ENCODE measurements at regions not wholly inside any gene's neighbourhood (a gene's known extent, or its start where the extent isn't known, plus 50 kb on each side); places are given as distances from the start of the nearest gene placed in this dataset.

DNA sequence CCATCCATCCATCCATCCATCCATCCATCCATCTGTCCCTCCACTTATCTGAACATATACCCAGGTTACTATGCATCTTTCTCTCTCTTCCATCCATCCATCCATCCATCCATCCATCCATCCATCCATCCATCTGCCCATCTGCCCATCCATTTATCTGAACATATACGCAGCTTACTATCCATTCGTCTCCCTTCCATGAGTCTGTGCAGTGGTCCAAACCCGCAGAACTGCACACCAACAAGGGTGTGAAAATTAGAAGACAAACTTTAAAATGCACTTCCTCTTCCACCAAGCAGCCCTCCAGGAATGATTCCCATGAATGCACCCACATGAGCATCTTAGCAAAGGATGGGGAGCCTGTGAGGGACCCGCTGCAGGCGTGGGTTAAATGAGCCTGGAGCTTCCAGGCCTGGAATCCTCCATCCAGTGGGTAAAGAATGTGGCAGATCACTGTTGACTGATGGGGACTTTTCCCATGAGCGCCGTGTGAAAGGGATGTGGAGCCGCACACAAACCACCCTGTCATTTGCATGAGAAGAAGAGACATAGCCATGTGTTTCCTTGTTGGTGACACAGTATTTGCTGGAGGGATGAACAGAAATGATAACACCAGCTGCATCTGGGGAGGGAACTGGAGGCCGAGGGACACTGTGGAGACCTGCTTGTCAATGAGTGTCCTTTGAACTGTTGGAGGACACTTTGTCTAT, 376.6 kb downstream of the ADGRD1 start:
- BruUV-seq (replicated peaks), result no TSS peak
- no peak overlapping the region for H2AK5ac ChIP-seq (ENCODE audit: low read depth, low read length)
- H2BK120ac ChIP-seq (ENCODE audit: low read depth, low read length), result no peak overlapping the region
- DNase-seq, result no peak
- H3K18ac ChIP-seq (ENCODE audit: low read depth, low read length), result no peak overlapping the region
- H3K36me3 ChIP-seq (ENCODE audit: control insufficient read depth, insufficient read depth, low read length), result no peaks in the 10 kb centered on the region
- H3K4ac ChIP-seq (ENCODE audit: low read depth, low read length), result no peak overlapping the region
- no peak for ATAC-seq (ENCODE audit: low read depth)
- in situ Hi-C loops (cut with MboI; ENCODE audit: low sequenced_read_pairs), result no loop called here
- no peak overlapping the region for H4K5ac ChIP-seq (ENCODE audit: low read depth, low read length)
- H2BK20ac ChIP-seq (ENCODE audit: low read depth, low read length), result no peak overlapping the region
- H3K27ac ChIP-seq (ENCODE audit: insufficient read depth, low read length), result no peak overlapping the region
- peaks cover 14% of the 10 kb centered on the region; the same call in 1 of the 2 replicates for H3K9me3 ChIP-seq (ENCODE audit: control insufficient read depth, insufficient read depth, low read length)
- no peaks in the 10 kb centered on the region for H3K4me1 ChIP-seq (ENCODE audit: control insufficient read depth, insufficient read depth, low read length)
- H2AK9ac ChIP-seq (replicated peaks; ENCODE audit: low read depth, low read length, poor library complexity), result no peak overlapping the region
- H4K91ac ChIP-seq (ENCODE audit: insufficient read depth, low read depth, low read length), result no peak overlapping the region
- no peak overlapping the region for H2AFZ ChIP-seq (replicated peaks; ENCODE audit: low read length, poor library complexity)
- H3K14ac ChIP-seq (replicated peaks; ENCODE audit: low read depth, low read length), result no peak overlapping the region
- no peak overlapping the region for H3K56ac ChIP-seq (ENCODE audit: extremely low read depth, insufficient read depth, low read length)
- no peak overlapping the region for H2BK15ac ChIP-seq (ENCODE audit: low read depth, low read length)
- no peak overlapping the region for H3K23ac ChIP-seq (ENCODE audit: low read depth, low read length)
- no peak overlapping the region for H4K8ac ChIP-seq (ENCODE audit: low read depth in 2 of 2, low read length in 2 of 2)
- ChIA-PET CTCF (no interaction called here), POLR2A (ENCODE audit: unreplicated experiment) (no interaction called here)
- no peak overlapping the region for H3K4me3 ChIP-seq (ENCODE audit: insufficient read depth, low read depth, low read length)
- no peaks in the 10 kb centered on the region for H3K9me1 ChIP-seq (ENCODE audit: insufficient read depth, low read length)
- intact Hi-C loops (cut with micrococcal nuclease), result no loop called here
- no CpG with 5 or more reads among the region's 9 CpGs for WGBS, 2 experiments (ENCODE audit: extremely low coverage in 2 of 2, insufficient read length in 1 of 2)
- no peak overlapping the region for H3K4me2 ChIP-seq (ENCODE audit: low read depth, low read length)
- dilution Hi-C loops (cut with HindIII; ENCODE audit: low sequenced_read_pairs, unreplicated experiment), result no loop called here
- no peaks in the 10 kb centered on the region for H3K27me3 ChIP-seq (ENCODE audit: control insufficient read depth, insufficient read depth, low read length)
- TF ChIP-seq RAD21 (IDR thresholded peaks at IDR 0.05; ENCODE audit: low read length), result no peak
- no peak overlapping the region for H3K9ac ChIP-seq (ENCODE audit: low read depth, low read length)
- H3K79me1 ChIP-seq (ENCODE audit: low read depth in 1 of 2, low read length in 2 of 2), result no peaks in the 10 kb centered on the region
- H4K20me1 ChIP-seq (ENCODE audit: insufficient read depth, low read length), result no peaks in the 10 kb centered on the region
- H2BK5ac ChIP-seq (ENCODE audit: low read depth, low read length, poor library complexity, severe bottlenecking), result no peak overlapping the region

All from IMR-90 (cell line).